ENCODE measurements at regions not wholly inside any gene's neighbourhood (a gene's known extent, or its start where the extent isn't known, plus 50 kb on each side); places are given as distances from the start of the nearest gene placed in this dataset.
"Not testable (repeated sequence)": the region's sequence is repeated elsewhere in the genome, so short reads cannot be mapped to it uniquely, and the experiment has no call there.

DNA sequence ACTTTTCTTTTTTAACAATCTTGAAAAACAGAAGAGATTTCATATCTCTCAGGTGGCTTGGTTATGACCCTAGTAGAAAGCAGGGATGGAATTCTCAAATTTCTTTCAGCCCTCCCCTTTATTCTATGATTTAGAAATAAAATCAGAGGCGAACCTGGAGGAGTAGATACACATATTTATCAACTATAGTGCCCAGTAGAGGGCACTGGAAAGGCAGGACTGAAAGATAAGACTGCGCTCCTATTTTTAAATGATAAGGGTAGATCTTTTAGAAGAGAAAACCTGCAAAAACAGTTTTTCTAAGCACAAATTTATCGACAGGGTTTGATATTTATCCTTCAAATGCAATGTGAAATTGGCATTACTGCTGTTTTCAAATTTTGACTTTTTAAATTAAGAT, 1296.6 kb downstream of the EPHA7 start:
- no peak for DNase-seq

DNA sequence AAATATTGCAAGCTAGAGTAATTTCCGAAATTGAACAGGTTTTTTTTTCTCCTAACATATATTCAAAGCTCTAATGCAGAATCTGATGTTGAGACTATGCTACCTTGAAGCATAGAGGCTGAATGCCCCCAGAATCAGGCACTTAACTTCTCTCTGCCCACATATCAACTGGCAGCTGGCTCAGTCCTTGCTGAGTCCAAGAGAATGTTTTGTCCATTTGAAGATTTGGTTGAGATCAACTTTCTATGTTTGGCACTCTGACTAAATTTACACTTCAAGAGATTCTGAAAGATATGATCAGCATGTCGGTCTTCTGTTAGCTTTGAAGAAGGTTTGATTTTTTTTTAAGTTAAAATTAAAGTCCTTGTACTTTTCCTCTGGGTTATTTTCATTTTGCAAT, 1298.1 kb downstream of the EPHA7 start:
- no peak for DNase-seq

GRCh38 chr6:92117800-92118199, 1301.6 kb downstream of the EPHA7 start:
- no peak for DNase-seq

GRCh38 chr6:92114797-92115196, 1304.6 kb downstream of the EPHA7 start:
- DNase-seq = no peak

GRCh38 chr6:92114091-92114675, 1305.2 kb downstream of the EPHA7 start:
- DNase-seq = no peak

DNA sequence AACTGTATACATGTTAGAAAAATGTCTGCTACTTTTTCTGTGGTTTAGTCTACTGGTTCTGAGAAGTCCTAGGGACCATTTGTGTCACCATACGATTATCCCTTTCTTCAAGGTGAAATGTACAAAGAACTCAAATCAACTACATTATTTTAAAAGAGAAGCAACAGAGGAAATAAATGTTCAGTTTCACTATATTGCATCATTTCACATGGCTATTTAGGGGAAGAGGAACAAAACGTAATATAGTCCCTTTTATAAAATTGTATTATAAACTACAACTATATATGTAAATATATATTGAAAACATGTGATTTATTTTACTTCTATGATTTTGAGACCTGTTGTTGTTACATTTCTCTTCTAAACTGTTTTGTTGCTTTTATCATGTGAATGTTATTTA, 1308.0 kb downstream of the EPHA7 start:
- no peak for DNase-seq

GRCh38 chr6:92110403-92110802, 1309.0 kb downstream of the EPHA7 start:
- DNase-seq = no peak

DNA sequence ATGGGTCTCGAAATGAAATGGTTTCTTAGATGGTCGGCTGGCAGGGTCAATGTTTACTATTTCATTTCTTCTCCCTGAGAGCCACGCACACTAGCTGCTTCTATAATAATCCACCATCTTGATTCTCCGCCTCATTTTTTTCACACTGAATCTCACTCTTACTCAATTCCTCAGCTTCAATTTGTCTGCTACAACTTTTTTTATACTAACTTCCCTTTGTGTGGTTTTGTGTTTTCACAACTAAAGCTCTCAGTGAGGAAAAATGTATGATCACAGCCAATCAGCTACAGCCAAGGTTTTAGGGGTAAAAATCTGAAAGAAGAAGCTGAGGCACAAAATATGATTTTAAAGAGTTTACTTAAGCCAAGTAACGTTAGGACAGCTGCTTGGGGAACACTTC, 1309.4 kb downstream of the EPHA7 start:
- DNase-seq = no peak

DNA sequence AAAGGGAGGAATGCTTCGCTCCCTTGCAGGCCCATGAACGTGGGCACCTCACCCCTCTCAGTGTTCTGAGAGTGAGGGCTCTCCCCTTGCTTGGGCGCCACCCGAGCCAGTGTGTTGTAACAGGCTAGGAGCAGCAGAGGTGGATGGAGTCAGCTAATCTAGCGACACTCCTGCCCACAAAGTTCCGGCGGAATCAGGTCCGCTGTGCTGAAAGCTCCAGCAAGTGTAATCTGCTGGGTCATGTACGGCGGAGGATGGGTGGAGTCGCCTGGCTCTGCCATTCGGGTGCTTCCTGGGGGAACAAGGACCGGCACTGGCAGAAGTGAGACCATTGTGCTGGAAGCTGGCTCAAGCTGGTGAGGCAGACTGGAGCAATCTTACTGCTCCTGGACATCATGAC, 1310.1 kb downstream of the EPHA7 start:
- DNase-seq = no peak

GRCh38 chr6:92086750-92087149, 1332.6 kb downstream of the EPHA7 start:
- no peak for DNase-seq

DNA sequence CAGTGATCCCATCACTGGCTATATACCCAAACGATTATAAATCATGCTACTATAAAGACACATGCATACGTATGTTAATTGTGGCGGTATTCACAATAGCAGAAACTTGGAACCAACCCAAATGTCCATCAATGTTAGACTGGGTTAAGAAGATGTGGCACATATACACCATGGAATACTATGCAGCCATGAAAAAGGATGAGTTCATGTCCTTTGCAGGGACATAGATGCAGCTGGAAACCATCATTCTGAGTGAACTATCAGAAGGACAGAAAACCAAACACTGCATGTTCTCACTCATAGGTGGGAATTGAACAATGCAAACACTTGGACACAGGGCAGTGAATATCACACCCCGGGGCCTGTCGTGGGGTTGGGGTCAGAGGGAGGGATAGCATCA, 1335.4 kb downstream of the EPHA7 start:
- DNase-seq = not testable (repeated sequence)

GRCh38 chr6:92072387-92072786, 1347.0 kb downstream of the EPHA7 start:
- DNase-seq = no peak

DNA sequence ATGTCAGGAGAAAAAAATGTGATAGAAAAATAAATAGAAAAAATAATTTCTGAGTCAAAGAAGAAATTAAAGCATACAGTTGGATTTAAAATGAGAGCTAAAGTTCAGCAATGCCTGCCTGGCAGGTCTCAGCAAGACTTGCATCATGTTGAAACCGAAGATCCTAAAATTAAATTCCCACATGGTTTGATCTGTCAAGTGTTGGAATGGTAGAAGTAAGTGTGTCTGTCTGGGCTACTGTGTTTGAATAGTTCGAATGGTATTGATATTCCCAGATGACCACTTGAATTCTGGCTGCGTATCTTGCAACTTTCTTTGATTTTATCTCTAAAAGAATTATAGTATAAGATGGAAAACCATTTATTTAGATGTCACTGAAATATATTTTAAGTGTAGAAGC, 1349.6 kb downstream of the EPHA7 start:
- no peak for DNase-seq

DNA sequence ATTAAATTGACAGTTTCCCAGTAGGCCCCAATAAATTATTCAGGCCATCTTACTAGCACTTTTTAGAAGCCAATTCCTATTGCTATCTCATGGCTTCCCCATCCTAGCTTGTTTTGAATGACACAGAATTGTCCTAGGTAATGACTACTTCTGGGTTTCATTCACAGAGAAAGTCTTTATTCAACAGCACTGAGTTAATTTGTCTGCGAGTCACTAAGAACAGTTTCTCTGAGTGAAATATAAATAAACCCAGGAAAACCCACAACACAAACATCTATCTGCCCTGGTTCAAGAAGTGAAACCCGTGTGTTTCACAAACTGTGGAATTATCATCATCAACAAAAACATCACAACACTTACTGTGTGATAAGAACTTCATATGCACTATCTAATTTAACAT, 1366.8 kb downstream of the EPHA7 start:
- DNase-seq = no peak

GRCh38 chr6:92050216-92050615, 1369.1 kb downstream of the EPHA7 start:
- DNase-seq = no peak

DNA sequence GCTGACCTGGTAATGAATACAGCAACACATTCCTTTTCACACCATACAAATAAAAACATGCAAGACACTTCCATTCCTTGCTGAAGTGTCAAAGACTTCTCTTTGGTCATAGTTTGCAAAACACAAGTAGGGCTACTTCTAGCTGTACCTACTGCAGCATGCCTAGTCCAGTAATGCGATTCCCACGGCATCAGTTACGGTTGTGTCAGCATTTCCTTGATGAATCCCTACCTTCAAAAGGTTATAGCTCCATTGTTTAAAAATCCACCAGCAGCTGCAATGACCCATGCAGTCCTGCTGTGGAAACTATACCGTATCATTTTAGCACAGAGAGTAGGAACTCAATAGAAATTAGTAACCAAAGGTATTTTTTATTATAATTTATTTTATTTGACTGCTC, 1371.5 kb downstream of the EPHA7 start:
- DNase-seq = no peak

- DNase-seq = no peak
These were observed 1372.1 kb downstream of the EPHA7 start for GRCh38 chr6:92047152-92047850.

DNA sequence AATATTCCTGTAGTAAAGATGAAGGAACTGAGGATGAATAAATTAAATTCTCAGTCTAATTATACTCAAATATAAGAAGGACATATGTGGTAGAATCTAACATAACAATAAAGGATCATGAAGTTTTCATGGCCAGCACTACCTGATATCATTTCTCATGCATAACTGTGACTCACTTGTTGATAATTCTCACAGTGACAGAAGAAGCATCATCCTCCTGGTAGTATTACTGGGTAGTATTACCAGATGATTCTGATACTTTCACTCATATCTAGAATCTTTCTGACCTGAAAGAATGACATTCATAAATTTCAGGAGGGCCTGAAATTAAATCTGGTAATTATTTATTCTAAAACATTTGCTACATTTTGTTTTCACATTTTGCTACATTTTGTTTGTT, 1375.0 kb downstream of the EPHA7 start:
- DNase-seq = no peak

DNA sequence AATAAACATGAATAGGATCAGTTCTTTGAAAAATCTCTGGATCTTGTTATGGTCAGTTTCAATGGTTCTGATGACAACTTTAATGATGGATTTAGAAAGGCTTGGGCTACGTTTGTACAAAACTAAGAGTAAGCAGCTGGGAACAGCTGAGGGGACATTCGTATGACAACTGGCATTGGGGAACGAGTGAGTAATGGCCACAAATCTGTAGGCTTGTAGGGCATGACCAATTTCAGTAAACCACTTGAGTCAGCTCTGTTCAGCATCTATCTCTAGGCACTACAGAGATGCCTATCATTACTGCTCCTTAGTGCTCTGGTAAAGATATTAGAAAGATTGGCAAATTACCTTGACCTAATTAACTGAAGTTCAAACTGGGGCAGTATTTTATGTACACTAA, 1375.6 kb downstream of the EPHA7 start:
- DNase-seq = no peak

DNA sequence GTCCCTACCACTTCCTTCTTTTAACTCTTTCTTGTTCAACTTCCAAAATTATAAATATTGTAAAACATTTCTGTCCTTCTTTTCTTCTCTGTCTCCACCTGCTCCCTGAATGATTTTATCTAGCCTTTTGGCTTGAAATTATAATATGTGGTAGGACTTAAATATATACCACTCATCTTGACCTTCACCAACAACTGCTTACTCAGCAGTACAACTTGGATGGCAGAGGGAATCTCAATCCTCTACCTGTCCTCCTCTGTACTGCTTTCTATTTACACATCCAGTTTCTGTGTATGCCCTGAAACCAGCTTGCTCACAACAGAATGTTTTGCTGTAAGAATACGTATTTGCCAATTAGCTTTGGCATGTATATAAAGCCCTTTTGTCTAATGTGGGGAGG, 1392.5 kb downstream of the EPHA7 start:
- no peak for DNase-seq

DNA sequence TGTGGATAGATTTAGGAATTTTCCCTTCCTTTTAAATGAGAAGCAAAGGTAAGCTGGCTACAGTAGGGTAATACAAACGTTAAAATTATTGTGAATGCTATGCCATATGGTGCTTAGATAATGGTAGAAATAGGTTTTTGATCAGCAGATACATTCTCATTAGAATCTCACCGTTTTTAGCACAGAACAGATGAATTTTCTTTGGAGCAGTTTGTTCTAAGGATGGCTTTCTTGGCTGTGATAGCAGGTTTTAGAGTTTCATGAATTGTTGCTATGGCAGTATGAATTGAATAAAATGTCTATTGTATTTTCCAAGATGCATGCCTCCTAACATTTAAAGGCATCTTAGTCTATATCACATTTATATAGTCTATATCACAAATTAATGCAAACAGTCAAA, 1394.5 kb downstream of the EPHA7 start:
- DNase-seq = no peak

GRCh38 chr6:92024110-92024509, 1395.2 kb downstream of the EPHA7 start:
- DNase-seq = no peak

GRCh38 chr6:92023410-92023966, 1395.9 kb downstream of the EPHA7 start:
- no peak for DNase-seq

- no peak for DNase-seq
These were observed 1407.6 kb downstream of the EPHA7 start for GRCh38 chr6:92011681-92012245.

Measured in activated CD4-positive, alpha-beta T cell treated with anti-CD3 and anti-CD28 coated beads, Interleukin-2, amount 50 U/mL, for 16 hours (primary cell).